GM12864 (cell line): ENCODE measurements at regions not wholly inside any gene's neighbourhood (a gene's known extent, or its start where the extent isn't known, plus 50 kb on each side); places are given as distances from the start of the nearest gene placed in this dataset.

ENCODE experiments used
- DNase-seq: peaks from one replicate; pipeline ENCODE4 v3.0.0-alpha.2; 2011; ENCODE audit warnings: low read depth
- H3K4me3 ChIP-seq: 2 replicates; pipeline ENCODE4 v1.5.1; 2011; ENCODE audit warnings: mild to moderate bottlenecking, low read depth, low read length, control low read depth
- CTCF ChIP-seq: IDR thresholded peaks from 2 replicates; pipeline ENCODE4 v1.5.1; 2011; ENCODE audit warnings: low read depth, mild to moderate bottlenecking, moderate library complexity, low read length, control low read depth, inconsistent platforms; ENCODE audit errors: missing control alignments

- no peak for TF ChIP-seq CTCF
- DNase-seq: no peak
- no peak overlapping the region for H3K4me3 ChIP-seq
These were observed 261.2 kb upstream of the PIK3R1 start for GRCh38 chr5:67954351-67954750.

DNA sequence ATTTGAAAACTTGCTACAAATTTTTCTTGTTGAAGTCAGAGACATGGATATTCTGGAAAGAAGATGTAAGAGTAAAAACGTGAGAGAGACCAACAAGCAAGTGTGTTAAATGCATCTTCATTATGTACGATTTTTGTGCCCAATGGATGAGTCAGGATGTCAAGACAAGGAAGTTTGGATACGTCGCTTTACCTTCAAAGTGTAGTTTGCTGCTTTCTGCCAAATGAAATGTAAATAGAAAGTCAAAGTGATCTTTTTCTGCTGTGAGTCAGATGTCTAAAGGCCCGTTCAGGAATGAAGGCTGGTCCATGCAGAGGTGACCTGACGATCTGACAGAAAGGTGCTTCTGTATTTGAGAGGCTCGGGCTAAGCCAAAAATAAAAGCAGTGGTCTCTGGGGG, 273.1 kb upstream of the PIK3R1 start:
- DNase-seq: no peak
- no peak overlapping the region for H3K4me3 ChIP-seq
- no peak for TF ChIP-seq CTCF

- no peak for DNase-seq
- no peak overlapping the region for H3K4me3 ChIP-seq
- TF ChIP-seq CTCF: no peak
These were observed 273.7 kb upstream of the PIK3R1 start for GRCh38 chr5:67941614-67942401.

DNA sequence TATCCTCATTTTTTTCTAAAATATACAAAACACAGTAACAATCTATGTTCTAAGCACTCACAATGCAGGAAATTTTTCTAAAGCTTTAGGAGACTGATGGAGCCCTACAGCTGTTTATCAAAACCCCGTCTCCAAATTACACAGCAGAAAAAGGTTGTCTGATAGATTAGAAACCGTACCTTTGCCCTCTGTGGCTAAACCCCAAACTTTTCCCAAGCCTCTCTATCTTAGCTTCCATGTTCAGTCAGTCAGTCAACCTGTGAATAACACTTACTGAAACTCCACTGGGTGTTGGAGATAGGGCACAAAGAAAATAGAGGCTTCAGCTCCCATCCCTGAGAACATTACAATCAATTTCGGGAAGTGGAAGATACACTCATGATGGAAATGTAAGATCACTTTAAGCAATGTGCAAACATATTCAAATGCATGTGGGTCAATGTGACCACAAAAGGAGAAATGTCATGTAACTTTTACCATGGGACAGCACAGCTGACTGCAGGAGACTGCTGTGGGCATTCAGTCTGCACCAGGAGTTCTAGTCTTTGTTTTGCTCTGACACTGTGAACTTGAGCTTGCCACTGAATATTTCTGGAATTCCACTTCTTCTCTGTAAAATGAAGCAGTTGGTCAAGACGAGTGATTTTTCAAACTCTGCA, 279.5 kb upstream of the PIK3R1 start:
- no peak for DNase-seq
- no peak for TF ChIP-seq CTCF
- no peak overlapping the region for H3K4me3 ChIP-seq

GRCh38 chr5:67934976-67935375, 280.6 kb upstream of the PIK3R1 start:
- no peak overlapping the region for H3K4me3 ChIP-seq
- no peak for TF ChIP-seq CTCF
- DNase-seq: no peak

DNA sequence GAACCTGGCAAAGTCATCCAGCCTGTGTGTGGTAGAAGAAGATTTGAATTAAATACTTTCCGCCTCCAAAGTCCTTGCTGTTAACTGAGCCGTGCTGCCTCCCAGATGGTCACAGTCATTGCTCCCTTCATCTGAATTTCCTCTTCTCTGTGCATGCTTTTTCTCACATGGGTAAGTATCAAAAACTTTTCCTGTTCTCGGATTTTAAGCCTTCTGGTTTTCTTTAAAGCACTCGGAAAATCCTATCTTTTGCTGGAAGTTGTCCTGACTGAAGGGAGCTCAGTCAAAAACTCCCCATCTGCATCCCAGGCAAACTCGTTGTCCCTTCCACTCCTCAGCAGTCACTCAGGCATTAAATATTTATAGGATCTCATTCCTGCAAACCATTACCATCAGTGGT, 290.0 kb upstream of the PIK3R1 start:
- no peak for TF ChIP-seq CTCF
- no peak for DNase-seq
- H3K4me3 ChIP-seq: no peak overlapping the region
